IMR-90 (cell line): ENCODE measurements at regions not wholly inside any gene's neighbourhood (a gene's known extent, or its start where the extent isn't known, plus 50 kb on each side); places are given as distances from the start of the nearest gene placed in this dataset.

ENCODE experiments used
- ATAC-seq: fragments of 200-7000 bp; cut with Tn5 transposase; 2 replicates; pipeline ENCODE4 v1.9.1; 2020; ENCODE audit warnings: low read depth, mild to moderate bottlenecking, moderate library complexity
- BruUV-seq: library from RNA; stranded (reverse); fragments of 400-500 nt; replicated peaks from 2 replicates; lab custom pipeline; 2021; lab: Mats Ljungman, UMichigan
- CTCF ChIA-PET: fragments of 300-600 bp; formaldehyde crosslinking; extraction: SDS; loops from one replicate; lab custom pipeline; 2021; ENCODE audit warnings: antibody characterized with exemption; lab: Yijun Ruan, JAX
- POLR2A ChIA-PET: fragments of 300-600 bp; sonication (Branson Sonifier 250); formaldehyde crosslinking; loops from one replicate; lab custom pipeline; 2022; ENCODE audit warnings: antibody characterized with exemption; ENCODE audit not compliant: unreplicated experiment; lab: Charles Lee
- DNase-seq: peaks from one replicate; pipeline ENCODE4 v3.0.0; 2013
- H2AFZ ChIP-seq: replicated peaks from 2 replicates; pipeline ENCODE3; 2013; ENCODE audit warnings: low read length, mild to moderate bottlenecking; ENCODE audit not compliant: poor library complexity
- H2AK5ac ChIP-seq: 2 replicates; pipeline ENCODE4 v1.6.1; 2013; ENCODE audit warnings: low read depth, low read length, inconsistent platforms
- H2AK9ac ChIP-seq: replicated peaks from 2 replicates; pipeline ENCODE3; 2013; ENCODE audit warnings: mild to moderate bottlenecking, low read depth, low read length, moderate library complexity; ENCODE audit not compliant: poor library complexity
- H2BK120ac ChIP-seq: 2 replicates; pipeline ENCODE4 v1.6.1; 2013; ENCODE audit warnings: low read depth, low read length, inconsistent platforms
- H2BK15ac ChIP-seq: 3 replicates; pipeline ENCODE4 v1.6.1; 2013; ENCODE audit warnings: low read depth, low read length, inconsistent platforms
- H2BK20ac ChIP-seq: 2 replicates; pipeline ENCODE4 v1.6.1; 2013; ENCODE audit warnings: low read depth, mild to moderate bottlenecking, inconsistent platforms, low read length, moderate library complexity
- H2BK5ac ChIP-seq: 2 replicates; pipeline ENCODE4 v1.6.1; 2013; ENCODE audit warnings: mild to moderate bottlenecking, low read depth, low read length, inconsistent platforms; ENCODE audit not compliant: poor library complexity, severe bottlenecking
- H3K14ac ChIP-seq: replicated peaks from 2 replicates; pipeline ENCODE4 v1.6.1; 2013; ENCODE audit warnings: low read depth, low read length, inconsistent platforms
- H3K18ac ChIP-seq: 2 replicates; pipeline ENCODE4 v1.6.1; 2013; ENCODE audit warnings: low read depth, low read length, control low read depth
- H3K23ac ChIP-seq: 2 replicates; pipeline ENCODE4 v1.6.1; 2013; ENCODE audit warnings: low read depth, low read length, inconsistent platforms
- H3K27ac ChIP-seq: 2 replicates; pipeline ENCODE4 v1.5.1; 2013; ENCODE audit warnings: mild to moderate bottlenecking, control low read depth, low read length; ENCODE audit not compliant: insufficient read depth
- H3K27me3 ChIP-seq: 2 replicates; pipeline ENCODE4 v1.6.1; 2013; ENCODE audit warnings: low read length; ENCODE audit not compliant: control insufficient read depth, insufficient read depth
- H3K36me3 ChIP-seq: 2 replicates; pipeline ENCODE4 v1.6.1; 2013; ENCODE audit warnings: low read length, mixed read lengths; ENCODE audit not compliant: control insufficient read depth, insufficient read depth
- H3K4ac ChIP-seq: 2 replicates; pipeline ENCODE4 v1.6.1; 2013; ENCODE audit warnings: low read depth, low read length, inconsistent platforms
- H3K4me1 ChIP-seq: 2 replicates; pipeline ENCODE4 v1.6.1; 2013; ENCODE audit warnings: low read length, mixed read lengths; ENCODE audit not compliant: control insufficient read depth, insufficient read depth
- H3K4me2 ChIP-seq: 2 replicates; pipeline ENCODE4 v1.6.1; 2013; ENCODE audit warnings: low read depth, mild to moderate bottlenecking, control low read depth, low read length, moderate library complexity
- H3K4me3 ChIP-seq: 2 replicates; pipeline ENCODE4 v1.5.1; 2013; ENCODE audit warnings: low read depth, mild to moderate bottlenecking, control low read depth, low read length, moderate library complexity; ENCODE audit not compliant: insufficient read depth
- H3K56ac ChIP-seq: 2 replicates; pipeline ENCODE4 v1.6.1; 2013; ENCODE audit warnings: low read length, inconsistent platforms; ENCODE audit not compliant: insufficient read depth; ENCODE audit errors: extremely low read depth
- H3K79me1 ChIP-seq, 2 experiments: 2 replicates each; pipeline ENCODE4 v1.6.1; 2013; ENCODE audit warnings: low read length in 2 of 2, inconsistent platforms in 1 of 2, low read depth in 1 of 2
- H3K9ac ChIP-seq: 2 replicates; pipeline ENCODE4 v1.6.1; 2013; ENCODE audit warnings: low read depth, low read length, control low read depth
- H3K9me1 ChIP-seq: 2 replicates; pipeline ENCODE4 v1.6.1; 2013; ENCODE audit warnings: low read length, inconsistent platforms; ENCODE audit not compliant: insufficient read depth
- H3K9me3 ChIP-seq: 2 replicates; pipeline ENCODE4 v1.6.1; 2013; ENCODE audit warnings: low read length; ENCODE audit not compliant: control insufficient read depth, insufficient read depth
- H4K20me1 ChIP-seq: 2 replicates; pipeline ENCODE4 v1.6.1; 2013; ENCODE audit warnings: low read length, inconsistent platforms; ENCODE audit not compliant: insufficient read depth
- H4K5ac ChIP-seq: 2 replicates; pipeline ENCODE4 v1.6.1; 2013; ENCODE audit warnings: mild to moderate bottlenecking, low read depth, low read length, control low read depth
- H4K8ac ChIP-seq, 2 experiments: 2 replicates each; pipeline ENCODE4 v1.6.1; 2013; ENCODE audit warnings: low read depth in 2 of 2, low read length in 2 of 2, control low read depth in 1 of 2, inconsistent platforms in 1 of 2
- H4K91ac ChIP-seq: 2 replicates; pipeline ENCODE4 v1.6.1; 2013; ENCODE audit warnings: low read depth, low read length, inconsistent platforms; ENCODE audit not compliant: insufficient read depth
- BHLHE40 ChIP-seq: fragments of 150-350 bp; IDR thresholded peaks from 2 replicates; pipeline ENCODE4 v1.6.1; 2016; ENCODE audit warnings: mild to moderate bottlenecking, low read depth, low read length
- CEBPB ChIP-seq: IDR thresholded peaks from 2 replicates; pipeline ENCODE4 v1.6.1; 2012; ENCODE audit warnings: low read depth, low read length, improper control_type of control experiment
- CHD1 ChIP-seq: IDR thresholded peaks from 2 replicates; pipeline ENCODE4 v1.6.1; 2012; ENCODE audit warnings: low read depth, low read length, improper control_type of control experiment
- FOS ChIP-seq: fragments of 150-350 bp; IDR thresholded peaks from 2 replicates; pipeline ENCODE4 v1.6.1; 2016; ENCODE audit warnings: low read depth, low read length
- MAFK ChIP-seq: IDR thresholded peaks from 2 replicates; pipeline ENCODE4 v1.6.1; 2012; ENCODE audit warnings: low read depth, low read length, improper control_type of control experiment
- MAZ ChIP-seq: IDR thresholded peaks from 2 replicates; pipeline ENCODE4 v1.6.1; 2012; ENCODE audit warnings: low read depth, mild to moderate bottlenecking, low read length, improper control_type of control experiment, moderate library complexity, borderline replicate concordance
- MXI1 ChIP-seq: IDR thresholded peaks from 2 replicates; pipeline ENCODE4 v1.6.1; 2012; ENCODE audit warnings: low read depth, mild to moderate bottlenecking, low read length, moderate library complexity, borderline replicate concordance
- NFE2L2 ChIP-seq: fragments of 150-350 bp; IDR thresholded peaks from 2 replicates; pipeline ENCODE4 v1.6.1; 2016; ENCODE audit warnings: low read depth, mild to moderate bottlenecking, low read length
- POLR2A ChIP-seq: IDR thresholded peaks from 2 replicates; pipeline ENCODE4 v1.6.1; 2012; ENCODE audit warnings: mild to moderate bottlenecking, low read depth, low read length
- RAD21 ChIP-seq: IDR thresholded peaks from 2 replicates; pipeline ENCODE4 v1.6.1; 2012; ENCODE audit warnings: low read length, improper control_type of control experiment
- RCOR1 ChIP-seq: IDR thresholded peaks from 2 replicates; pipeline ENCODE4 v1.6.1; 2012; ENCODE audit warnings: mild to moderate bottlenecking, low read length, improper control_type of control experiment; ENCODE audit not compliant: insufficient replicate concordance
- RFX5 ChIP-seq: IDR thresholded peaks from 2 replicates; pipeline ENCODE4 v1.8.0; 2012; ENCODE audit warnings: low read depth, mild to moderate bottlenecking, low read length, moderate library complexity
- SMC3 ChIP-seq: fragments of 150-350 bp; IDR thresholded peaks from 2 replicates; pipeline ENCODE4 v1.6.1; 2016; ENCODE audit warnings: low read depth, mild to moderate bottlenecking, antibody characterized with exemption, low read length, moderate library complexity
- WGBS, 2 experiments: methylation state at CpG; one replicate each; pipeline versions ENCODE4 v1.1.5 to v1.1.7; 2013; ENCODE audit warnings: missing lambda C conversion rate in 2 of 2; ENCODE audit not compliant: insufficient read length in 1 of 2; ENCODE audit errors: extremely low coverage in 2 of 2; 5-methylcytosine and 5-hydroxymethylcytosine counted together
- dilution Hi-C: fragments of 300-500 bp; cut with HindIII; formaldehyde crosslinking; loops from one replicate; pipeline ENCODE4 v1.14.3; 2018; ENCODE audit warnings: low sequenced_read_pairs; ENCODE audit not compliant: unreplicated experiment
- in situ Hi-C: fragments of 300-500 bp; cut with MboI; formaldehyde crosslinking; loops from 3 replicates; pipeline ENCODE4 v1.14.3; 2019; ENCODE audit warnings: low sequenced_read_pairs, inconsistent platforms, mixed read lengths
- intact Hi-C: fragments of 100-400 bp; cut with micrococcal nuclease; formaldehyde crosslinking; loops from 2 replicates; pipeline ENCODE4 v1.10.0; 2022
- TF ChIP-seq, protein P1 (sequence below): conservative IDR thresholded peaks from 2 replicates; pipeline ENCODE4 v1.5.1; 2012; ENCODE audit warnings: mild to moderate bottlenecking, low read depth, low read length, improper control_type of control experiment
- TF ChIP-seq, protein P2 (sequence below): fragments of 150-350 bp; IDR thresholded peaks from 2 replicates; pipeline ENCODE4 v1.6.1; 2016; ENCODE audit warnings: low read depth, mild to moderate bottlenecking, low read length, moderate library complexity, borderline replicate concordance
- TF ChIP-seq, protein P3 (sequence below): fragments of 150-350 bp; IDR thresholded peaks from 2 replicates; pipeline ENCODE4 v1.6.1; 2017; ENCODE audit warnings: mild to moderate bottlenecking, antibody characterized with exemption, low read length, low read depth

DNA sequence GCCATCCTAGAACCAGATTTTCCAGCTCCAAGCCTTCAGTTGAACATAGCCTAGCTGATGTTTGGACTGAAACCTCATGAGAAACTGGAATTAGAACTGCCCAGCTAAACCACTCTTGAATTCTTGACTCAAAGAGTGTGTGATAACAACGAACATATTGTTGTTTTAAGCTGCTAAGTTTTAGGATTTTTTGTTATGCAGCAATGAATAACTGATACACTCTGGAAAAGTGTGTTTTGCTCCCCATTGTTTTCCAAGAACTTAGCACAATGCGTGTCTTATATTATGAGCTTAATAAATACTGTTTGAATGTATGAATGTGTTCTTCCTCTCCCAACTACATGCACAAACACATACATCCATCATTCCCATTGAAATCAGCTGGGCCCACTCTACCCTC lies 379.6 kb downstream of the EDEM1 start:
- H3K23ac ChIP-seq = no peak overlapping the region
- no peaks in the 10 kb centered on the region for H3K36me3 ChIP-seq
- no peaks in the 10 kb centered on the region for H3K9me1 ChIP-seq
- H4K91ac ChIP-seq = no peak overlapping the region
- H2BK120ac ChIP-seq = no peak overlapping the region
- no peak overlapping the region for H3K56ac ChIP-seq
- intact Hi-C loops = no loop called here
- H3K9ac ChIP-seq = no peak overlapping the region
- BruUV-seq = no TSS peak
- no peak for ATAC-seq
- H3K9me3 ChIP-seq = peaks cover 13% of the 10 kb centered on the region
- no peak overlapping the region for H2AK5ac ChIP-seq
- dilution Hi-C loops = no loop called here
- no peak overlapping the region for H2BK5ac ChIP-seq
- no peak for DNase-seq
- H3K4ac ChIP-seq = no peak overlapping the region
- no peak overlapping the region for H4K8ac ChIP-seq
- POLR2A ChIA-PET = no interaction called here
- no peak overlapping the region for H3K14ac ChIP-seq
- no peak overlapping the region for H2AFZ ChIP-seq
- no peak overlapping the region for H3K27ac ChIP-seq
- CTCF ChIA-PET = no interaction called here
- TF ChIP-seq BHLHE40 (no peak), RFX5 (no peak), NFE2L2 (no peak), MAZ (no peak), RCOR1 (no peak), RAD21 (no peak), POLR2A (no peak), MAFK (no peak), SMC3 (no peak), CHD1 (no peak), CEBPB (no peak), FOS (no peak), MXI1 (no peak)
- TF ChIP-seq, protein P1, sequence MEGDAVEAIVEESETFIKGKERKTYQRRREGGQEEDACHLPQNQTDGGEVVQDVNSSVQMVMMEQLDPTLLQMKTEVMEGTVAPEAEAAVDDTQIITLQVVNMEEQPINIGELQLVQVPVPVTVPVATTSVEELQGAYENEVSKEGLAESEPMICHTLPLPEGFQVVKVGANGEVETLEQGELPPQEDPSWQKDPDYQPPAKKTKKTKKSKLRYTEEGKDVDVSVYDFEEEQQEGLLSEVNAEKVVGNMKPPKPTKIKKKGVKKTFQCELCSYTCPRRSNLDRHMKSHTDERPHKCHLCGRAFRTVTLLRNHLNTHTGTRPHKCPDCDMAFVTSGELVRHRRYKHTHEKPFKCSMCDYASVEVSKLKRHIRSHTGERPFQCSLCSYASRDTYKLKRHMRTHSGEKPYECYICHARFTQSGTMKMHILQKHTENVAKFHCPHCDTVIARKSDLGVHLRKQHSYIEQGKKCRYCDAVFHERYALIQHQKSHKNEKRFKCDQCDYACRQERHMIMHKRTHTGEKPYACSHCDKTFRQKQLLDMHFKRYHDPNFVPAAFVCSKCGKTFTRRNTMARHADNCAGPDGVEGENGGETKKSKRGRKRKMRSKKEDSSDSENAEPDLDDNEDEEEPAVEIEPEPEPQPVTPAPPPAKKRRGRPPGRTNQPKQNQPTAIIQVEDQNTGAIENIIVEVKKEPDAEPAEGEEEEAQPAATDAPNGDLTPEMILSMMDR = no peak
- TF ChIP-seq, protein P2, sequence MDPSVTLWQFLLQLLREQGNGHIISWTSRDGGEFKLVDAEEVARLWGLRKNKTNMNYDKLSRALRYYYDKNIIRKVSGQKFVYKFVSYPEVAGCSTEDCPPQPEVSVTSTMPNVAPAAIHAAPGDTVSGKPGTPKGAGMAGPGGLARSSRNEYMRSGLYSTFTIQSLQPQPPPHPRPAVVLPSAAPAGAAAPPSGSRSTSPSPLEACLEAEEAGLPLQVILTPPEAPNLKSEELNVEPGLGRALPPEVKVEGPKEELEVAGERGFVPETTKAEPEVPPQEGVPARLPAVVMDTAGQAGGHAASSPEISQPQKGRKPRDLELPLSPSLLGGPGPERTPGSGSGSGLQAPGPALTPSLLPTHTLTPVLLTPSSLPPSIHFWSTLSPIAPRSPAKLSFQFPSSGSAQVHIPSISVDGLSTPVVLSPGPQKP = no peak
- TF ChIP-seq, protein P3, sequence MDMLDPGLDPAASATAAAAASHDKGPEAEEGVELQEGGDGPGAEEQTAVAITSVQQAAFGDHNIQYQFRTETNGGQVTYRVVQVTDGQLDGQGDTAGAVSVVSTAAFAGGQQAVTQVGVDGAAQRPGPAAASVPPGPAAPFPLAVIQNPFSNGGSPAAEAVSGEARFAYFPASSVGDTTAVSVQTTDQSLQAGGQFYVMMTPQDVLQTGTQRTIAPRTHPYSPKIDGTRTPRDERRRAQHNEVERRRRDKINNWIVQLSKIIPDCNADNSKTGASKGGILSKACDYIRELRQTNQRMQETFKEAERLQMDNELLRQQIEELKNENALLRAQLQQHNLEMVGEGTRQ = no peak
- H4K20me1 ChIP-seq = no peaks in the 10 kb centered on the region
- no peak overlapping the region for H3K4me2 ChIP-seq
- no peak overlapping the region for H3K4me3 ChIP-seq
- no peaks in the 10 kb centered on the region for H3K27me3 ChIP-seq
- H3K79me1 ChIP-seq = no peaks in the 10 kb centered on the region
- H2BK15ac ChIP-seq = no peak overlapping the region
- H3K18ac ChIP-seq = no peak overlapping the region
- H2AK9ac ChIP-seq = no peak overlapping the region
- no CpG with 5 or more reads among the region's 2 CpGs for WGBS, 2 experiments
- no peak overlapping the region for H4K5ac ChIP-seq
- H3K4me1 ChIP-seq = no peaks in the 10 kb centered on the region
- no peak overlapping the region for H2BK20ac ChIP-seq
- in situ Hi-C loops = no loop called here
